ENCODE measurements at regions not wholly inside any gene's neighbourhood (a gene's known extent, or its start where the extent isn't known, plus 50 kb on each side); places are given as distances from the start of the nearest gene placed in this dataset.

DNA sequence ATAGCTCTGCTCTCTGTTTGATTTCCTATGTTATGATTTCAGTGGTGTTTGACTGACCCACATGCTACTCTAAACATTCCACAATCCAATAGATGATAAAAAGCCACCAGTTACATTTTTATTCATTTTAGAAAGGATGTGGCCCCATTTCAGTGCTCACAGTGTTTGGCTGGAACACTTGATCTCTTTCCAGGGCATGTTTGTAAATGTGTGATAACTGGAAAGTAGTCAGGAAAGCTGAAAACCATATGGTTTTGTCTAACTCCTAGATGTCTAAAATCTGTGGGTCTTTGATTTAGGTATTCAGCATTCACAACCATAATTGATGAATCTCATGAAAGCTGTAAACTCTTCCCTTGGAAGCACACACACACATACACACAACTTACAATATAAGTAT lies 904.9 kb upstream of the AGA start:
- no peak overlapping the region for H3K4me3 Mint-ChIP-seq
- H3K9me3 Mint-ChIP-seq: peaks cover 0 to 13% (median 7%) of the 10 kb centered on the region in 5 donors
- Histone ChIP-seq H3K27me3 (ENCODE audit: insufficient read depth, low read length, poor library complexity, severe bottlenecking) (no peaks in the 10 kb centered on the region), H3K9me3 (ENCODE audit: low read length) (no peaks in the 10 kb centered on the region), H3K4me3 (ENCODE audit: low read length) (no peak overlapping the region), H3K4me1 (ENCODE audit: insufficient read depth, low read length) (no peaks in the 10 kb centered on the region), H3K27ac (ENCODE audit: low read depth, low read length) (no peak overlapping the region), H3K36me3 (ENCODE audit: insufficient read depth, low read length) (no peaks in the 10 kb centered on the region)
- H3K27ac Mint-ChIP-seq: no peak overlapping the region
- no peaks in the 10 kb centered on the region for H3K36me3 Mint-ChIP-seq
- H3K4me1 Mint-ChIP-seq: no peaks in the 10 kb centered on the region
- no peak for DNase-seq
- H3K27me3 Mint-ChIP-seq: no peaks in the 10 kb centered on the region
- POLR2A ChIA-PET: no interaction called here
- CTCF ChIA-PET: no interaction called here

DNA sequence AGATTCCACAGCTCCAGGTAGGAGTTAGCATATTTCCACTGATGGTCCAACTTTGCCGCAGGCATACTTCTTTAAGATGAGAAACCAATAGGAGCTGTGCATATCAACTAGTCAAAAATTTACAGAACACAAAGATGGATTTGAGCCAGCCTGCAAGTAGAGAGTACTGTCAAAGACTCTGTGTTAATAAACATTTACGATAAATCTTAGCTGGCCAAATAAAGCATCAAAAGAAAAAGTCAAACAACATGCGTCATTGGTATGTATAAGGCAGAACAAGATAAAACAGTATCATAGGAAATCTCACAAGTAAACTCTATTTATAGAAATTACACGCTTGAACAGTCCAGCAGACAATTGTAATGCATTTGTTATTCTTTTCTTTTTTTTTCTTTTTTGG lies 907.4 kb upstream of the AGA start:
- Mint-ChIP-seq H3K9me3 (peaks cover 3 to 18% (median 7%) of the 10 kb centered on the region in 5 donors), H3K36me3 (no peaks in the 10 kb centered on the region), H3K27ac (no peak overlapping the region), H3K4me1 (no peaks in the 10 kb centered on the region), H3K4me3 (no peak overlapping the region), H3K27me3 (no peaks in the 10 kb centered on the region)
- Histone ChIP-seq H3K4me3 (ENCODE audit: low read length) (no peak overlapping the region), H3K27ac (ENCODE audit: low read depth, low read length) (no peak overlapping the region), H3K4me1 (ENCODE audit: insufficient read depth, low read length) (no peaks in the 10 kb centered on the region), H3K27me3 (ENCODE audit: insufficient read depth, low read length, poor library complexity, severe bottlenecking) (no peaks in the 10 kb centered on the region), H3K36me3 (ENCODE audit: insufficient read depth, low read length) (no peaks in the 10 kb centered on the region), H3K9me3 (ENCODE audit: low read length) (peaks cover 6% of the 10 kb centered on the region)
- ChIA-PET POLR2A (no interaction called here), CTCF (no interaction called here)
- no peak for DNase-seq

DNA sequence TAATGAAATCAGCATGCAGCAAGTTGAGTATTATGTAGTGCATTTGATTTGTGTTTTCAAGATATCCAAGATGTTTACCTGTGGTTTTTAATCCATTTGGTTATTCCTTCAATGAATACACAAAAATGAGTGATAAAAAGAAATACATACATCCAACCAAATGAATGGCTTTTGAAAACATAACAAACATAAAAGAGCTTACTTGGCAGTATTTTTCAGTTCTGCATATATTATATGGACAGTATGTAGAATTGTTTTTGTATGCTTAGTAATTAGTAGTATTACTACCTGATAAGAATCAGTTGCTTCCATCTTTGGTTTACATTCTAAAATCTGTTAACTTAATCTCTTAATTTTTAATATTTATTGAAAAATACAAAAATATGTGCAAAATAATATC lies 908.9 kb upstream of the AGA start:
- Histone ChIP-seq H3K4me1 (ENCODE audit: insufficient read depth, low read length) (no peaks in the 10 kb centered on the region), H3K4me3 (ENCODE audit: low read length) (no peak overlapping the region), H3K9me3 (ENCODE audit: low read length) (peaks cover 6% of the 10 kb centered on the region), H3K36me3 (ENCODE audit: insufficient read depth, low read length) (no peaks in the 10 kb centered on the region), H3K27me3 (ENCODE audit: insufficient read depth, low read length, poor library complexity, severe bottlenecking) (no peaks in the 10 kb centered on the region), H3K27ac (ENCODE audit: low read depth, low read length) (no peak overlapping the region)
- ChIA-PET POLR2A (no interaction called here), CTCF (no interaction called here)
- DNase-seq: no peak
- Mint-ChIP-seq H3K27me3 (no peaks in the 10 kb centered on the region), H3K4me3 (no peak overlapping the region), H3K4me1 (no peaks in the 10 kb centered on the region), H3K9me3 (peaks cover 3 to 16% (median 5%) of the 10 kb centered on the region in 5 donors), H3K27ac (no peak overlapping the region), H3K36me3 (no peaks in the 10 kb centered on the region)

DNA sequence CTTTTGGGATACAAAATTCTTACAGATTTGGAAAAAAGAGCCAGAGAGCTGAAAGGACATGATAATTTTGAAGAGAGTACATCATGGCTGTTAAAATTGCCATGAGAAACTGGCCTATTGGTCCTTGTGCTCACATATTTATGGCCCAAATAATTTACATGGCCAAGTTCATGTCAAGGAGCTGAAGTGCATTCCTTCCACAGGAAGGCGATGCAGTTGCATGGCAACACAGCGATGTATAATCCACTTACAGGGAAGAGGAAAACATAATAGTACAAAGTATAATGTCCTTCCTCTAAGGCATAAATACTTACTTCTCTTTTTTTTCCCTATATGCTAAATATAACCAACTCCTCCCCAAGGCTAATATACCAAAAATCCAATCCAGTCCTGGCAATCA lies 914.5 kb upstream of the AGA start:
- no peaks in the 10 kb centered on the region for H3K4me1 Mint-ChIP-seq
- Histone ChIP-seq H3K27me3 (ENCODE audit: insufficient read depth, low read length, poor library complexity, severe bottlenecking) (no peaks in the 10 kb centered on the region), H3K4me1 (ENCODE audit: insufficient read depth, low read length) (no peaks in the 10 kb centered on the region), H3K4me3 (ENCODE audit: low read length) (no peak overlapping the region), H3K9me3 (ENCODE audit: low read length) (peaks cover 6% of the 10 kb centered on the region), H3K27ac (ENCODE audit: low read depth, low read length) (no peak overlapping the region), H3K36me3 (ENCODE audit: insufficient read depth, low read length) (no peaks in the 10 kb centered on the region)
- H3K27me3 Mint-ChIP-seq: no peaks in the 10 kb centered on the region
- CTCF ChIA-PET: no interaction called here
- no peaks in the 10 kb centered on the region for H3K36me3 Mint-ChIP-seq
- DNase-seq: no peak
- POLR2A ChIA-PET: no interaction called here
- peaks cover 4 to 13% (median 7%) of the 10 kb centered on the region in 5 donors for H3K9me3 Mint-ChIP-seq
- no peak overlapping the region for H3K4me3 Mint-ChIP-seq
- H3K27ac Mint-ChIP-seq: no peak overlapping the region

DNA sequence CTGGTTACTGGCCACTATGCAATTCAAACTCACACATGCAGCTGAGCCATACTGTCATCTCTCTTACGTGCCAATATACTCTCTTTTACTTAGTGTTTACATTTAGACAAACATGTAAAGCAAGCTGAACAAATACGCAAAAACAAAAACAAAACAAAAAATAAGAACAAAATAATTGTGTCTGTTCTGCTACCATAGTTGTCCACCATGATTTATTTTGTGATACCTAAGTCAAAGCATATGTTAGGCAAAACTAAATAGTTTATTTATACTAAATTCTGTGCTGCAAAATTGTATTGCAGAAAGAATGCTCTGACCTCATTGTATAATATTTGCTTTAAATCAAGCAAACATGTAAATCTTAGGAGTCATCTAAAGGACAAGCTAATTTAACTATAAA lies 943.2 kb upstream of the AGA start:
- H3K4me1 Mint-ChIP-seq: no peaks in the 10 kb centered on the region
- Histone ChIP-seq H3K9me3 (ENCODE audit: low read length) (no peaks in the 10 kb centered on the region), H3K4me1 (ENCODE audit: insufficient read depth, low read length) (no peaks in the 10 kb centered on the region), H3K27ac (ENCODE audit: low read depth, low read length) (no peak overlapping the region), H3K27me3 (ENCODE audit: insufficient read depth, low read length, poor library complexity, severe bottlenecking) (no peaks in the 10 kb centered on the region), H3K4me3 (ENCODE audit: low read length) (no peak overlapping the region), H3K36me3 (ENCODE audit: insufficient read depth, low read length) (no peaks in the 10 kb centered on the region)
- H3K36me3 Mint-ChIP-seq: no peaks in the 10 kb centered on the region
- DNase-seq: no peak
- peaks cover 0 to 2% of the 10 kb centered on the region in 2 donors for H3K27me3 Mint-ChIP-seq
- no peak overlapping the region for H3K4me3 Mint-ChIP-seq
- POLR2A ChIA-PET: no interaction called here
- CTCF ChIA-PET: no interaction called here
- no peak overlapping the region for H3K27ac Mint-ChIP-seq
- H3K9me3 Mint-ChIP-seq: peaks cover 2 to 13% (median 4%) of the 10 kb centered on the region in 5 donors

DNA sequence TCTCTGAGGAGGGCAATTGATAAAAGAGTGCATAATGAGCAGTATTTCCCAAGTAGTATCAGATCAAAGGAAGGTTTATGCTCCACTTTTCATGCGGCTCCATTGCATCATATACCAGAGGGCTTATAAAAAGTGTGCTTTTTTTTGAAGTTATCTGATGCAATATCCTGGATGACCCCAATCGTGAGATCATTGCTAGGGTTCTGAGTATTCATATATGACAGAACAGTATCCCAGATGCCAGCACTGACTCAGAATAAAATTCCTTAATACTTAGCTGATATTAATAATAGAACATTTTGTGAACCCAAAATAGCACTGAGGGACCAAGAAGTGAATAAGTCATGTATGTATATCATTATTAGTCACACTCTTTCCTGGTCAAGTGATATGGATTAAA lies 945.5 kb upstream of the AGA start:
- Mint-ChIP-seq H3K4me3 (no peak overlapping the region), H3K9me3 (peaks cover 2 to 16% (median 4%) of the 10 kb centered on the region in 5 donors), H3K27ac (no peak overlapping the region), H3K36me3 (no peaks in the 10 kb centered on the region), H3K4me1 (no peaks in the 10 kb centered on the region), H3K27me3 (peaks cover 0 to 2% of the 10 kb centered on the region in 2 donors)
- Histone ChIP-seq H3K27ac (ENCODE audit: low read depth, low read length) (no peak overlapping the region), H3K27me3 (ENCODE audit: insufficient read depth, low read length, poor library complexity, severe bottlenecking) (no peaks in the 10 kb centered on the region), H3K4me1 (ENCODE audit: insufficient read depth, low read length) (no peaks in the 10 kb centered on the region), H3K4me3 (ENCODE audit: low read length) (no peak overlapping the region), H3K9me3 (ENCODE audit: low read length) (no peaks in the 10 kb centered on the region), H3K36me3 (ENCODE audit: insufficient read depth, low read length) (no peaks in the 10 kb centered on the region)
- CTCF ChIA-PET: no interaction called here
- no peak for DNase-seq
- POLR2A ChIA-PET: no interaction called here

DNA sequence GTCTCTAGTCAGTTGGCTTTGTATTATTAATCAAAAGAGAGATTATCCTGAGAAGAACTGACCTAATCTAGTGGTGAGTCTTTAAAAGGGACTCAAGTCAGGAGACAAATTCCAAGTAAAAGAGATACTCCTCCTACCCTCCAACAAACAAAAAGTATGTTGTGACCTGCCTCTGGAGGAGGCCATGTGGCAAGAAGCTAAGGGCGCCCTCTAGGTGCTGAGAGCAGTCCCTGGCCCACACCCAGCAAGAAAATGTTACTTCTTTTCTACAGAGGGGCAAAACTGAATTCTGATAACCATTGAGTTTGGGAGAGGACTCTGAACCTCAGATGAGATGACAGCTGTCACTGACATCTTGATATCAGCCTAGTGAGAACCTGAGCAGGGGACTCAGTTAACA lies 953.6 kb upstream of the AGA start:
- no peak overlapping the region for H3K4me3 ChIP-seq (ENCODE audit: low read length)
- no peak for DNase-seq
- Mint-ChIP-seq H3K4me3 (no peak overlapping the region), H3K4me1 (no peaks in the 10 kb centered on the region), H3K27me3 (no peaks in the 10 kb centered on the region), H3K9me3 (peaks cover 2 to 8% (median 3%) of the 10 kb centered on the region in 5 donors), H3K27ac (no peak overlapping the region), H3K36me3 (no peaks in the 10 kb centered on the region)
- ChIA-PET POLR2A (no interaction called here), CTCF (no interaction called here)
- no peaks in the 10 kb centered on the region for H3K9me3 ChIP-seq (ENCODE audit: low read length)
- no peak overlapping the region for H3K27ac ChIP-seq (ENCODE audit: low read depth, low read length)
- no peaks in the 10 kb centered on the region for H3K4me1 ChIP-seq (ENCODE audit: insufficient read depth, low read length)
- no peaks in the 10 kb centered on the region for H3K36me3 ChIP-seq (ENCODE audit: insufficient read depth, low read length)
- H3K27me3 ChIP-seq (ENCODE audit: insufficient read depth, low read length, poor library complexity, severe bottlenecking): no peaks in the 10 kb centered on the region

DNA sequence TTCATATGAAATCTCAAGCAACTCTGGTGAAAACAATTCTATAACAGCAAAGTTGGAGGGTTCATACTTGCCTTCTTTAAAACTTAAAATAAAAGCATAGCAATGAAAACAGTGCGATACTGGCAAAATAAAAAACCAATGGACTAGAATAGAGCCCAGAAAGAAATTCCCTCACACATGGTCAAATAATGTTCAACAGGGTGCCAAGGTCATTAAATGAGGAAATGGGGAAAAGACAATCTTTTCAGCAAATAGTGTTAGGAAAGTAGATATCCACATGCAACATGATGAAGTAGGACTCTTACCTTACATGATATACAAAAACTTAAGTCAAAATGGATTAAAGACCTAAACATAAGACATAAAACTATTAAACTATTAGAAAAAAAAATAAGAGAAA lies 970.2 kb upstream of the AGA start:
- Histone ChIP-seq H3K27me3 (ENCODE audit: insufficient read depth, low read length, poor library complexity, severe bottlenecking) (no peaks in the 10 kb centered on the region), H3K9me3 (ENCODE audit: low read length) (no peaks in the 10 kb centered on the region), H3K36me3 (ENCODE audit: insufficient read depth, low read length) (no peaks in the 10 kb centered on the region), H3K4me1 (ENCODE audit: insufficient read depth, low read length) (no peaks in the 10 kb centered on the region), H3K27ac (ENCODE audit: low read depth, low read length) (no peak overlapping the region), H3K4me3 (ENCODE audit: low read length) (no peak overlapping the region)
- Mint-ChIP-seq H3K27me3 (peaks cover 0 to 2% of the 10 kb centered on the region in 2 donors), H3K4me3 (no peak overlapping the region), H3K9me3 (peaks cover 0 to 13% (median 1%) of the 10 kb centered on the region in 5 donors), H3K27ac (no peak overlapping the region), H3K4me1 (no peaks in the 10 kb centered on the region), H3K36me3 (no peaks in the 10 kb centered on the region)
- DNase-seq: no peak
- ChIA-PET POLR2A (no interaction called here), CTCF (no interaction called here)

DNA sequence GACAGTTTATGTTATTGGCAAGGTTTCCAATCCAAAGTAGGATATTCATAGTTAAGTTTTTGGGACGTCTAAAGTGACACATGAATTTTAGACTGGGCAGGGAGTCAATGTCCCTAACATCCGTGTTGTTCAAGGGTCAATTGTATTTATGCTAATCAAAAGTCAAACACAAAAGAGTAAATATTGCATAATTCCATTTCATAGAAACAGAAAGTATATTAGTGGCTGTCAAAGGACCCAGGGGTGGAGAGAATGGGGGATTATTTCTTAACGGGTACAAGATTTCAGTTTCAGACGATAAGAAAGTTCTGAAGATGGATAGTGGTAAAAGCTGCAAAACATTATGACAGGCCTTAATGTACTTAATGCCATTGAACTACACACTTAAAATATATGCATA lies 971.8 kb upstream of the AGA start:
- DNase-seq: no peak
- H3K36me3 Mint-ChIP-seq: no peaks in the 10 kb centered on the region
- Histone ChIP-seq H3K4me3 (ENCODE audit: low read length) (no peak overlapping the region), H3K27ac (ENCODE audit: low read depth, low read length) (no peak overlapping the region), H3K4me1 (ENCODE audit: insufficient read depth, low read length) (no peaks in the 10 kb centered on the region), H3K36me3 (ENCODE audit: insufficient read depth, low read length) (no peaks in the 10 kb centered on the region), H3K9me3 (ENCODE audit: low read length) (no peaks in the 10 kb centered on the region), H3K27me3 (ENCODE audit: insufficient read depth, low read length, poor library complexity, severe bottlenecking) (no peaks in the 10 kb centered on the region)
- no peak overlapping the region for H3K27ac Mint-ChIP-seq
- peaks cover 0 to 2% of the 10 kb centered on the region in 2 donors for H3K27me3 Mint-ChIP-seq
- H3K4me3 Mint-ChIP-seq: no peak overlapping the region
- CTCF ChIA-PET: no interaction called here
- POLR2A ChIA-PET: no interaction called here
- no peaks in the 10 kb centered on the region for H3K4me1 Mint-ChIP-seq
- H3K9me3 Mint-ChIP-seq: peaks cover 0 to 19% (median 1%) of the 10 kb centered on the region in 5 donors
